Suppressor macrophage treated with lipopolysaccharide for 1 hour (primary cell): ENCODE measurements at regions not wholly inside any gene's neighbourhood (a gene's known extent, or its start where the extent isn't known, plus 50 kb on each side); places are given as distances from the start of the nearest gene placed in this dataset.
A peak's percentile ranks its signal among the peaks of the same experiment; 100 is the strongest.

Experiments used
- DNase-seq, 3 donors: peaks; one replicate each; pipeline ENCODE4 v3.0.0-alpha.2; 2020 to 2022

DNA sequence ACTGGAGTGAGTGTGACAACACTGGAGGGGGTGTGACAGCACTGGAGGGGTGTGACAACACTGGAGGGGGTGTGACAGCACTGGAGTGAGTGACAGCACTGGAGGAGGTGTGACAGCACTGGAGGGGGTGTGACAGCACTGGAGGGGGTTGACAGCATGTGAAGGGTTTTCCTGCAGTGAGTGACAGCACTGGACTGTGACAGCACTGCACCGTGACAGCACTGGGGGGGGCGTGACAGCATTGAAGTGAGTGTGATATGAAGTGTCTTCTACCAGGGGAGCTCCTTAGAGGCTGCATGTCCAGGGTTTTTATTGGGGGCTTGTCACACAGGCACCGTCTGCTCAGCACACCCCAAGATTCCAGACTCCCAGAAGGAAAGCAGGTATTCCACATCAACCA is 274.8 kb downstream of the TEX29 start:
- peak in 1 of 3 donors; percentile 13 for DNase-seq

- no peak for DNase-seq
Measured at GRCh38 chr13:111595791-111596190, 275.3 kb downstream of the TEX29 start.

- DNase-seq, result peak in 1 of 3 donors; percentile 1
Measured at GRCh38 chr13:111597191-111597611, 276.8 kb downstream of the TEX29 start.

DNA sequence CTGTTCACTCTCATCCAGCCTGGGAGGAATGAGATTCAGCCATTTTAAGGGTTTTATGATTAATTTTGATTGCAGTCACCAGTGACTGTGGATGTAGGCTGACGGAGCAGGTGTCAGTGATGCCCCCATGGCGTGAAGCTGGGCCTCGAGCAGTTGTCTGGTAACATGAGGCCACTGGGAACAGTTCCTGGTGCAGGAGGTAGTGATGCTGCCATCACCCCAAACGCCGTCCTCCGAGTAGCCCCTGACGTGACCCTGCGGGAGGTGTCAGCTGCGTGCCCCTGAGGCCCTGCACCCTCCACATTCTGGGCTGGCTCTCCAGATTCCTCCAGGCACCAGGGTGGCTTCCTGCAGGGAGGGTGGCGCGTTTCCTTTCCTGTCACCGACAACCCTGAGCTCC is 277.2 kb downstream of the TEX29 start:
- peak in 1 of 3 donors; percentile 8 for DNase-seq

DNA sequence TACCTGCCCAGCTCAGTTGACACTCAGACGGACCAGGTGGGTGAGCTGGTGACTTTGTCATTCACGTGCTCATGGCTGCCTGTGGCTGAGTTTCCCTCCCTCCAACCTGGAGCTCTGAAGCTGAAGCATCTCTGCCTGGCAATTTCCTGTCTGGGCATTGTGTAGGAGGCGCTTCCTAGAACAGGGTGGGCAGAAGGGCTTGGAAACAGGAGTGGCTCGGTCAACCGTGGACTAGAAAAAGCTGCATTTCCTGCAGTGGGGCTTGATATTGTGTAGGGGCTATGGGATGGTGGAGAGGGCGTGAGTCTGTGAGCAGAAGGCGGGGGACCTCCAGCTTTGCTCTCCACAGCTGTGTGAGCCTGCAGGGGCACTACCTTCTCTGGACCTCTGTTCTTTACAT is 278.3 kb downstream of the TEX29 start:
- DNase-seq, result no peak

- DNase-seq, result no peak
Measured at GRCh38 chr13:111599791-111600190, 279.3 kb downstream of the TEX29 start.

DNA sequence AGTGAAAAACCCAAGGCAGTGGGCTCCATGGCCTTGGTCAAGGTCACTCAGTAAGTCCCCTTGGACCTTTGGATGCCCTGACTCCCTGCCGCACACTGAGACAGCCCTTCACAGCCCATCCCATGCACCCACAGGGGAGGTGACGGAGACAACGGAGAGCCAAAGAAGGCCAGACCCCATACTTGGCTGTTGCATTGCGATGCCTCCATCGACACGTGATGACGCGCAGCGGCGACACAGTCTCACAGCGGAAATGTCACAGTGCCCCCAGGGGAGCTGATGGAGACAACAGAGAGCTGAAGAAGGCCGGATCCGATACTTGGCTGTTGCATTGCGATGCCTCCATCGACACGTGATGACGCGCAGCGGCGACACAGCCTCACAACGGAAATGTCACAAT is 282.4 kb downstream of the TEX29 start:
- DNase-seq, result no peak

DNA sequence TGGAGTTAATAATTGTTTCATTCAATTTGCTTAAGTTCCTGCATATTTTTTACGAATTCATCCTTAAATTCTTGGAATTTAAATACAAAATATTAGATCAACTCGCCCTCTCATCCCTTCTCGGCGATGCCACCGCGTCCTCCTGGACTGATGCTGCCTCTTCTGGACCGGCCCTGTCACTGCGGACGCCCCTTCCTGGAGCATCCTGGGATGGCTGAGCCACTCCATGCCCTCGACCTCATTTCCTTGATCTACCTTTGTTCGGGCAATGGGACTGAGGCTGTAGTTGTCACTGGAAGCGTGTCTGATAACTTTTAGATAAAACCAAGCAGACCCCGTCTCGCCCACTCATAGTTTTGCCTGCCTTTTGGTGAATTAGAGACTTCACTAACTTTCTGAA is 283.7 kb downstream of the TEX29 start:
- DNase-seq, result peak in 1 of 3 donors; percentile 16

DNA sequence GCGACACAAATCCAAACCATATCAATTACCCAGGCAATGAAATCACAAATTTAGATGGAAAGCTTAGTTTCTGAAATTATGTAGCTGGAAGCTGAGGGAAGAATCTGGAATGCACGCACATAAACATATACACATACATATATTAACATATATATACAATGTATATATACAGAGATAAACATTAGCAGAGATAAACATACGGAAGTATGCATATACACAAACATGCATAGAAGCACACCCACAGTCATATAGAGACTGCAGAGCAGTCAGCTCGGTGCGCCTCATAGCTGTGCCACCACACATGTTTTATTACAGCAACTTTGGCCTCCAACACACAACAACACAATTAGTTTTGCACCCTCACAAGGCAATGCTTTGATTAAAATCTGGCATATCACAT is 288.1 kb downstream of the TEX29 start:
- no peak for DNase-seq

DNA sequence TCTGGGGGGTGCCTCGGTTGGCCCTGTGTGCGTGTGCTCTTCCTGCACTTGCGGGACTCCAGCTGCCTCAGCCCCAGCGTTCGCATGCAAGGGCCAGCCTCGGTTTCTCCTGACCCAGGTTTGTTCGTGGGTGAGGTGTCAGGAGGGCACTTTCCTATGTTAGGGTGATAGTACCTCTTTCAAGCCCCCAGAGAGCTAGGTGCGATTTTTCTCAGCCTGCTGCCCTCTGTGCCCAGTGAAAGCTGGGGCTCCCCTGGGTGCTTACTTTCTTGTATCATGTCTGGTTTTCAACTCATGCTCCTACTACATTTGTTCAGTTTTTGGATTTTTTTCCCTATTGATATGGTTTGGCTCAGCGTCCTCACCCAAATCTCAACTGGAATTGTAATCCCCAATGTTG is 289.2 kb downstream of the TEX29 start:
- no peak for DNase-seq

DNA sequence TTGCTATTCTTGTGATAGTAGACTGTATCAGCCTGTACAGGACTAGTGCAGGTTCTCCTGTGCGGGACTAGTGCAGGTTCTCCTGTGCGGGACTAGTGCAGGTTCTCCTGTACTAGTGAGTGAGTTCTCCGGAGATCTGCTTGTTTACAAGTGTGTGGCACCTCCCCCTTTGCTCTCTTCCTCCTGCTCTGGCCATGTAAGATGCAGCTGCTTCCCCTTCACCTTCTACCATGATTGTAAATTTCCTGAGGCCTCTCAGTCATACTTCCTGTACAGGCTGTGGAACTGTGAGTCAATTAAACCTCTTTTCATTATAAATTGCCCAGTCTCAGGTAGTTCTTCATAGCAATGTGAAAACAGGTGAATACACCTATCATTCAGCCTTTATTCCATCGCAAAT is 289.6 kb downstream of the TEX29 start:
- DNase-seq, result no peak

- no peak for DNase-seq
Measured at GRCh38 chr13:111610879-111611278, 290.4 kb downstream of the TEX29 start.

GRCh38 chr13:111611651-111612050 is 291.2 kb downstream of the TEX29 start:
- no peak for DNase-seq

- no peak for DNase-seq
Measured at GRCh38 chr13:111612886-111613285, 292.4 kb downstream of the TEX29 start.

DNA sequence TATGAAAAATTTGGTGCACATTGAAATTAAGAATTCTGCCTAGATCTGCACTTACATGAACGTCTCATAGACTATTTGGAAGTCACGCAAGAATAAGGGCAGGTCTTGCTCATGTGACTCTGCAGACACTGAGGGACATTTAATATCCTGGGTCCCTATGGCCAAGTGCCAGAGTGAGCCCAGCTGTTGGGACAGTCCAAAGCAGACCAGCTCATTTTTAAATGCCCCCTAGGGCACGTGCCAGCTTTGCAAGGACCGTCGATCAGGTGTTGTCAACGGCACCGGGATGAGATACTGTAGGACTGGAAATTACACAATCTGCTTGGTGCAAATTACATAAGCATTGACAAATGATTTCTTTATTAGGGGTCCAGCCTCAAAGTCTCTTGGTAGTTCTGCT is 293.6 kb downstream of the TEX29 start:
- no peak for DNase-seq

- DNase-seq, result no peak
Measured at GRCh38 chr13:111614613-111615012, 294.2 kb downstream of the TEX29 start.

DNA sequence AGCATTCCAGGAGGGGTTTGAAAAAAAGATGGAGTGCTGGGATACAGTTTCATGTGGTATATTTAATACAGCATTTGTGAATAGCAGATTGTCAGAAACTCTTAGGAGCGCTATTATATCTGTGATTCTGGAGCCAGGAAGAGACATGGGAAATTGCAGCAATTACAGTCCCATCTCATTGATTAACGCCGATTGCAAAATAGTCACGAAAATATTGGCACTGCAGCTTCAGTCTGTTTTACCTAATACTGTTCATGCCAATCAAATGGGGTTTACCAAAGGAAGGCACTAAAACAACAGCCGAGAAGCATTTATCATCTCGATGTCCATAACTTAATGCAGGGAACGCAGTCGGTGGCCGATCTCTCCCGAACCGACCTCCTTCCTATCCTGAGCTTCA is 295.8 kb downstream of the TEX29 start:
- no peak for DNase-seq

DNA sequence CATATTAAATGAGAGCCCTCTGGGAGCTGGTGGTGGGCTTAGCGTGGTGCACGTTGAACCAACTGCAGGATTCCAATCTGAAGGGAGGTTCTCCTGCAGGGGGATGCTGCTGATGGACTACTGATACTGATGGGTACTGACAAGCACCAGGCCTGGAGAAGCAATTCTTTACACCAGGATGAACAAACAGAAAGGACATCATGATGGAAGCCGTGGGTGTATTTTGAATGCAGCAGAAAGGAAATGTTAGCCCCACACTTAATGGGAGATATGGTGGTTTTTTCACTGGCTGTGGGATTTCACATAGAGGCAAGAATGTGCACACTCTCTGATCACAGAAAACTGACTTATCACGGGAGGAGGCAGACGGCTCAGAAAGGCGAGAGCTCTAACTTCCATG is 299.7 kb downstream of the TEX29 start:
- no peak for DNase-seq

DNA sequence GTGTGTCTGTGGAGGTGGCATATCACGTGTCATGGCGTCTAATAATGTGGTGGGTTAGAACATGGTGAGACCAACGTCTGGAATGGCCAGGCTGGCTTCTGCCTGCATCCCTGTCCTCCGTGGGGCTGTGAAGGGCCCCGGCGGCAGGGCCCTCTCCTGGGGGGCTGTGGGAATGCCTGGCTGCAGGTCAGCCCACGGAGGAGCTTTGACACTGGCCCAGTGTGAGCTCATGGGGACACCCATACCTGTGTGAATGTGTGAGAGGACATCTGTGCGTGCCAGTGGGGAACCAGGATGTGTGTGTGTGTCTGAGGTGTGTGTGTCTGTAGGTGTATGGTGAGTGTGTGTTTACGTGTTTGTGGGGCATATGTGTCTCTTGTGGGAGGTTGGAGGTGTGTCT is 300.1 kb downstream of the TEX29 start:
- no peak for DNase-seq

DNA sequence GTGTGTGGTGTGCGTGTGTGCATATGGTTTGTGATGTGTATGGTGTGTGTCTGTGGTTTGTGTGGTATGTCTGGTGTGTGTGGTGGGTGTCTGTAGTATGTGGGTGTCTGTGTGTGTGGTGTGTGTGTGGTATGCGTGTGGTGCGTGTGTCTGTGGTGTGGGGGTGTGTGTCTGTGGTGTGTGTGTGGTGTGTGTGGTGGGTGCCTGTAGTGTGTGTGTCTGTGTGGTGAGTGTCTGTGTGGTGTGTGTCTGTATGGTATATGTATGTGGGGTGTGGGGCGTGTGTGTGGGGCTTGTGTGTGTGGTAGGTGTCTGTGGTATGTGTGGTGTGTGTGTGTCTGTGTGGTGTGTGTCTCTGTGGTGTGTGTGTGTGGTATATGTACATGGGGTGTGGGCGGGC is 300.7 kb downstream of the TEX29 start:
- DNase-seq, result no peak

GRCh38 chr13:111622051-111622531 is 301.6 kb downstream of the TEX29 start:
- DNase-seq, result no peak

DNA sequence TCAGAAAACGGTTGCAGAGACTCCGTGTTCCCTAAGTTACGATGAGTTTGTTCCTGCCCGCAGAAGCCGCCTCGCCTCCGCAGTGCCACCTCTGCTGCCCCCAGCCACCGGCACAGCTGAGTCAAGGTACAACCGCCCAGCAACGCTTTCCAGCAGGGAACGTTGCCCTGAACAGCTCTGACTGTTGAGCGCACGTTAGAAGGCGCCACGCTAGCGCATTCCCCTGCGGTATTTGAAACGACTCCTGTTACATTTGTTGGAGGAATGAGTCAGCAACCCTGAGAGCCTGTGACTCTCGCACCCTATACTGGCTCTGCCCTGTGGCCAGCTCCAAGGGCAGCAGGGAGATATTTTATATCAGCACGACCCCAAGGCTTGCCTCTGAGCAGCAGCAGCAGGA is 302.8 kb downstream of the TEX29 start:
- DNase-seq, result no peak

- no peak for DNase-seq
Measured at GRCh38 chr13:111623743-111624505, 303.5 kb downstream of the TEX29 start.

DNA sequence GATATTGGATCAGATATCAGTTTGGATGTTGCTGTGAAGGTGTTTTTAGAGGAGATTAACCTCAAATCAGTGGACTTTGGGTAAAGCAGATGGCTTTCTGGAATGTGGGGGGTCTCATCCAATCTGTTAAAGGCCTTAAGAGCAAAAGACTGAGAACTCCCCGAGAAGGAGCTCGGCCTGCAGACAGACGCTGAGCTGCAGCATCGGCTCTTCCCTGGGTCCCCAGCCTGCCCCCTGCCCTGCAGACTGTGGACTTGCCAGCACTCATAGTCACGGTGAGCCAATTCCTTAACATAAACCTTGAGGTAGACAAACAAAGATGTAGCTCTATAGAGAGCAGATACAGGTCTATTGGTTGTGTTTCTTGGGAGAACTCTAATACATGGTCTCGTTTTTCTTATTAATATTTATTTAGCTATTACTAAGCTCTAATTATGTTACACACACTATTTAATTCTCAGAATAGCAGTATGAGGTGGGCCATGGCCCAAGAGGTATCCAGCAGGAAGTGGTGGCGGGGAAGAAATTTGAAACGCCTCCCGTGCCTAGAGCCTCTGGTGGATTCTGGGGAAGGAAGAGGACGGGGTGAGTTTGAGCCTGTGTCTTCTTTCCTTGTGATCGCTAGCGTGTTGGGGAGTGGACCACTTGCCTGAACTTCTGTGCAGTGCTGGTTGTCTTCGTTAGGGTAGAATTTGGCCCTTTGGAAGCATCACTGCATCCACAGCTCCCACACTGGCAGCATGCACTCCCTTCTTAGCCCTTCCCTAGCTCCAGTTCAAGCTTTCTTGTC is 305.3 kb downstream of the TEX29 start:
- DNase-seq, result no peak
